OCI-LY7 (cell line): ENCODE measurements at regions not wholly inside any gene's neighbourhood (a gene's known extent, or its start where the extent isn't known, plus 50 kb on each side); places are given as distances from the start of the nearest gene placed in this dataset.

Experiments used
- BruUV-seq: library from RNA; stranded (reverse); fragments of 400-500 nt; replicated peaks from 2 replicates; lab custom pipeline; 2021; lab: Mats Ljungman, UMichigan
- CTCF ChIA-PET: fragments of 300-600 bp; sonication (Branson Sonifier 250); formaldehyde crosslinking; loops from one replicate; lab custom pipeline; 2022; ENCODE audit warnings: antibody characterized with exemption; ENCODE audit not compliant: unreplicated experiment; lab: Charles Lee
- POLR2A ChIA-PET: fragments of 300-600 bp; sonication (Branson Sonifier 250); formaldehyde crosslinking; loops from one replicate; lab custom pipeline; 2022; ENCODE audit warnings: antibody characterized with exemption; lab: Charles Lee
- DNase-seq: peaks from one replicate; pipeline ENCODE4 v3.0.0-alpha.2; 2015; ENCODE audit warnings: low spot score
- H2AFZ ChIP-seq: fragments of 200-600 bp; sonication (generic), shearing (Covaris generic); 2 replicates; pipeline ENCODE4 v1.6.1; 2014; ENCODE audit warnings: mild to moderate bottlenecking, antibody characterized with exemption, low read length, moderate library complexity
- H3K27ac ChIP-seq: fragments of 200-600 bp; sonication (generic); 2 replicates; pipeline ENCODE4 v1.5.1; 2014; ENCODE audit warnings: mixed run types, low read depth, mild to moderate bottlenecking, moderate library complexity, low read length, inconsistent platforms; ENCODE audit not compliant: poor library complexity, severe bottlenecking
- H3K36me3 ChIP-seq: fragments of 200-600 bp; sonication (generic); 2 replicates; pipeline ENCODE4 v1.6.1; 2014; ENCODE audit warnings: mild to moderate bottlenecking, antibody characterized with exemption, low read length, moderate library complexity, mixed read lengths; ENCODE audit not compliant: insufficient read depth
- H3K4me1 ChIP-seq: fragments of 200-600 bp; sonication (generic); 2 replicates; pipeline ENCODE4 v1.5.1; 2014; ENCODE audit warnings: mild to moderate bottlenecking, low read length; ENCODE audit not compliant: insufficient read depth, poor library complexity, severe bottlenecking
- H3K4me2 ChIP-seq: fragments of 200-600 bp; sonication (generic); 2 replicates; pipeline ENCODE4 v1.6.1; 2014; ENCODE audit warnings: mild to moderate bottlenecking, low read length
- H3K4me3 ChIP-seq: fragments of 200-600 bp; sonication (generic); 2 replicates; pipeline ENCODE4 v1.5.1; 2014; ENCODE audit warnings: mild to moderate bottlenecking, low read depth, low read length; ENCODE audit not compliant: poor library complexity, severe bottlenecking
- H3K79me2 ChIP-seq: fragments of 200-600 bp; sonication (generic); 2 replicates; pipeline ENCODE4 v1.6.1; 2016; ENCODE audit warnings: low read depth, mild to moderate bottlenecking, low read length, moderate library complexity, mixed read lengths; ENCODE audit not compliant: insufficient read depth
- H3K9me2 ChIP-seq: fragments of 200-600 bp; sonication (generic); 2 replicates; pipeline ENCODE4 v1.6.1; 2016; ENCODE audit warnings: mild to moderate bottlenecking, low read length, mixed read lengths; ENCODE audit not compliant: insufficient read depth
- H3K9me3 ChIP-seq: fragments of 200-600 bp; sonication (generic); 2 replicates; pipeline ENCODE4 v1.6.1; 2014; ENCODE audit warnings: mild to moderate bottlenecking, mixed run types, low read length, mixed read lengths
- H4K20me1 ChIP-seq: fragments of 200-600 bp; sonication (generic); 2 replicates; pipeline ENCODE4 v1.6.1; 2014; ENCODE audit warnings: mild to moderate bottlenecking, antibody characterized with exemption, low read length, moderate library complexity, mixed read lengths; ENCODE audit not compliant: insufficient read depth
- EZH2phosphoT487 ChIP-seq: fragments of 200-600 bp; sonication (generic); IDR thresholded peaks from 2 replicates; pipeline ENCODE4 v1.6.1; 2018; ENCODE audit warnings: low read depth, borderline replicate concordance, mild to moderate bottlenecking, mixed run types, antibody characterized with exemption, low read length, moderate library complexity, mixed read lengths
- intact Hi-C: fragments of 100-400 bp; cut with micrococcal nuclease; formaldehyde crosslinking; loops from one replicate; pipeline ENCODE4 v1.10.0; 2022; ENCODE audit not compliant: unreplicated experiment
- TF ChIP-seq, protein P1 (sequence below): fragments of 200-600 bp; sonication (generic); conservative IDR thresholded peaks from 2 replicates; pipeline ENCODE4 v1.5.1; 2014; ENCODE audit warnings: mild to moderate bottlenecking, antibody characterized with exemption, low read length, moderate library complexity, mixed read lengths

DNA sequence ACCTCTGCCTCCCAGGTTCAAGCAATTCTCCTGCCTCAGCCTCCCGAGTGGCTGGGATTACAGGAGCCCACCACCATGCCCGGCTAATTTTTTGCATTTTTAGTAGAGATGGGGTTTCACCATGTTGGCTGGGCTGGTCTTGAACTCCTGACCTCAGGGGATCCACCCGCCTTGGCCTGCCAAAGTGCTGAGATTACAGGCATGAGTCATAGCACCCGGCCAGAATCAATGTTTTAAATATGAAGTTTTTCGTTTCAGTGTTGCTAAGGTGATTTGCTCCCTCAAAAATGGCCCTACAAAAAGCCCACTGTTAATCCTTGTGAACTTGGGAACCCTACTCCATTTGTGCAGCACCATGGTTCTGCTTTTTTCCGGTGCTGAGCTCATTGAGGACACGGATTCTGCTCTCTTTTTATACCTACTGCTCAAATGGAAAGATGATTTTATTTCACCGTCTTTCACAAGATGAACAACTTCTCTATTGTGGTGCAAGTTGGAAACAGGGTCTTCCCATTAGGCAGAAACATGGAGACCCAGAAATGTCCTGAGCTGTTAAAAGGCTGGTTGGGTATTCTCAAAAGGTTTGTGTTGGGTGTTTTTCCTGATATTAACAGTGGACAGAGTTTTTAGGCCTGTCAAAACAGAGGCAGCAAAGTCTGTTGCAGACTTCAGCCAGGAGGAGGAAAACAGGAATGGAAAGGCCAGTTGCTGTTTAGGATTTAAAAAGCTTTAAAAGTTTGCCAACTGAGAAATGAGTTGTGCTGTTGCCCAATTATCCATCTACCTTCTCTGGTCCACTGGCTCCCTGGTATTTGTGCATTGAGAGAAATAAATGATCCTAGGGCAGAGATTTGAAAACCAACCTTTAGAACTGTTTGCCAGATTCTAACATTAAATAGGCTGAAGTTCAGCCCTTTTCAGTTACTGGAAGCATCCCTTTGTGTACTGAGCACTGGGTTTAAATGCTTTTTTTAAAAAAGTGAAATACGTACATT is 85.8 kb downstream of the ATP23 start:
- no peak overlapping the region for H3K27ac ChIP-seq
- TF ChIP-seq EZH2phosphoT487: no peak
- TF ChIP-seq, protein P1, sequence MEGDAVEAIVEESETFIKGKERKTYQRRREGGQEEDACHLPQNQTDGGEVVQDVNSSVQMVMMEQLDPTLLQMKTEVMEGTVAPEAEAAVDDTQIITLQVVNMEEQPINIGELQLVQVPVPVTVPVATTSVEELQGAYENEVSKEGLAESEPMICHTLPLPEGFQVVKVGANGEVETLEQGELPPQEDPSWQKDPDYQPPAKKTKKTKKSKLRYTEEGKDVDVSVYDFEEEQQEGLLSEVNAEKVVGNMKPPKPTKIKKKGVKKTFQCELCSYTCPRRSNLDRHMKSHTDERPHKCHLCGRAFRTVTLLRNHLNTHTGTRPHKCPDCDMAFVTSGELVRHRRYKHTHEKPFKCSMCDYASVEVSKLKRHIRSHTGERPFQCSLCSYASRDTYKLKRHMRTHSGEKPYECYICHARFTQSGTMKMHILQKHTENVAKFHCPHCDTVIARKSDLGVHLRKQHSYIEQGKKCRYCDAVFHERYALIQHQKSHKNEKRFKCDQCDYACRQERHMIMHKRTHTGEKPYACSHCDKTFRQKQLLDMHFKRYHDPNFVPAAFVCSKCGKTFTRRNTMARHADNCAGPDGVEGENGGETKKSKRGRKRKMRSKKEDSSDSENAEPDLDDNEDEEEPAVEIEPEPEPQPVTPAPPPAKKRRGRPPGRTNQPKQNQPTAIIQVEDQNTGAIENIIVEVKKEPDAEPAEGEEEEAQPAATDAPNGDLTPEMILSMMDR: no peak
- ChIA-PET CTCF (no interaction called here), POLR2A (interaction anchor here (0.5 kb wide), 1 partner anchor 700 kb away, joined by 3 read pairs; no protein-coding TSS in a partner anchor)
- H3K79me2 ChIP-seq: no peaks in the 10 kb centered on the region
- no peaks in the 10 kb centered on the region for H3K4me1 ChIP-seq
- H3K9me3 ChIP-seq: no peaks in the 10 kb centered on the region
- intact Hi-C loops: no loop called here
- no peaks in the 10 kb centered on the region for H4K20me1 ChIP-seq
- no peak overlapping the region for H3K4me3 ChIP-seq
- H3K36me3 ChIP-seq: no peaks in the 10 kb centered on the region
- no peak for DNase-seq
- BruUV-seq: no TSS peak
- H3K4me2 ChIP-seq: no peak overlapping the region
- H2AFZ ChIP-seq: no peak overlapping the region
- no peaks in the 10 kb centered on the region; the same call in 1 of the 2 replicates for H3K9me2 ChIP-seq

DNA sequence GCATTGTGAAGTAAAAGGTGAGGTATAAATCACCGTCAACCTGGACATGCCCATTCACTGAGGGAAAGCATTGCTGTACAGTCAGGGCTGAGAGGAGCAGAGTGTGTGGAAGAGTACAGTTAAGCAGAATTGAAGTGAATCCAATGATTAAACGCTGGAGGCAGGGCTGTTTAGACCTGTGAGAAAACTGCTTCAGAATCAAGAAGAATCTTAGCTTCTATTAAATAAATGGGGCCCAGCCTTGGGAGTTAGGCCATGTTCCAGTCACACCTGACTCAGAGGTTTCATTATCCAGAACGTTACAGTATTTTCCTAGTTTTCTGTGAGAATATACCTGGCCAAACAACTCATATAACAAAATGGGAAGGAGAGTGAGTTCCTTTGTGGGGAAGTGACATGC is 86.9 kb downstream of the ATP23 start:
- Histone ChIP-seq H4K20me1 (no peaks in the 10 kb centered on the region), H2AFZ (no peak overlapping the region), H3K4me2 (no peak overlapping the region), H3K36me3 (no peaks in the 10 kb centered on the region), H3K27ac (no peak overlapping the region), H3K9me3 (no peaks in the 10 kb centered on the region), H3K4me1 (no peaks in the 10 kb centered on the region), H3K4me3 (no peak overlapping the region), H3K79me2 (no peaks in the 10 kb centered on the region), H3K9me2 (no peaks in the 10 kb centered on the region; the same call in 1 of the 2 replicates)
- TF ChIP-seq, protein P1: no peak
- no peak for TF ChIP-seq EZH2phosphoT487
- no peak for DNase-seq
- no TSS peak for BruUV-seq
- ChIA-PET CTCF (no interaction called here), POLR2A (no interaction called here)
- intact Hi-C loops: no loop called here

DNA sequence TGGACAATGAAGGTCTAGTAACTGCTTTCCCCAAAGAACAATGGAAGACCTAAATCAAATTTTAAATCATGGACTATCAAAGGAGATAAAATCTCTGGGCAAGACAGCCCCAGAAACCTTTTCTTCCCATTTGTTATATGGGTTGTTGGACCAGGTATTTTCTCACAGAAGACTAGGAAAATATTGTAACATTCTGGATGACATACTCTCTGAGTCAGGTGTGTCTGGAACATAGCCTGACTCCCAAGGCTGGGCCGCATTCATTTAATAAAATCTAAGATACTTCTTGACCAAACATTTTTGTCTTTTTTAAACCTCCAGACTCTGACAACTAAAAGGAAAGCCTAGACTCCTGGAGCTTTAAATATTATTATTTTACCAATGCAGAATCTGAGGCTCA is 87.9 kb downstream of the ATP23 start:
- POLR2A ChIA-PET: no interaction called here
- H3K27ac ChIP-seq: no peak overlapping the region
- no peak for TF ChIP-seq EZH2phosphoT487
- TF ChIP-seq, protein P1: no peak
- DNase-seq: no peak
- no peaks in the 10 kb centered on the region for H4K20me1 ChIP-seq
- H3K4me1 ChIP-seq: no peaks in the 10 kb centered on the region
- no peak overlapping the region for H3K4me2 ChIP-seq
- H3K4me3 ChIP-seq: no peak overlapping the region
- no peaks in the 10 kb centered on the region for H3K9me2 ChIP-seq
- H3K9me3 ChIP-seq: no peaks in the 10 kb centered on the region
- H2AFZ ChIP-seq: no peak overlapping the region
- no peaks in the 10 kb centered on the region for H3K36me3 ChIP-seq
- CTCF ChIA-PET: no interaction called here
- BruUV-seq: no TSS peak
- no peaks in the 10 kb centered on the region for H3K79me2 ChIP-seq
- intact Hi-C loops: no loop called here
